GM12878 (cell line): ENCODE measurements at regions not wholly inside any gene's neighbourhood (a gene's known extent, or its start where the extent isn't known, plus 50 kb on each side); places are given as distances from the start of the nearest gene placed in this dataset.
A peak's percentile ranks its signal among the peaks of the same experiment; 100 is the strongest.

Experiments used
- ATF7 ChIP-seq: fragments of 450-650 bp; IDR thresholded peaks from 2 replicates; pipeline ENCODE4 v1.6.1; 2016; ENCODE audit warnings: low read depth, mild to moderate bottlenecking
- BCLAF1 ChIP-seq: fragments of 450-650 bp; IDR thresholded peaks from 2 replicates; pipeline ENCODE4 v1.6.1; 2017; ENCODE audit warnings: antibody characterized with exemption, mild to moderate bottlenecking, moderate library complexity
- BHLHE40 ChIP-seq, 2 experiments: fragments of 450-650 bp in 1 of 2; IDR thresholded peaks; 2 replicates each; pipeline ENCODE4 v1.6.1; 2011 to 2017; ENCODE audit warnings: low read depth in 2 of 2, borderline replicate concordance in 1 of 2, improper control_type of control experiment in 1 of 2, low read length in 1 of 2, mild to moderate bottlenecking in 1 of 2
- CBX3 ChIP-seq: fragments of 200-600 bp; sonication (generic); IDR thresholded peaks from 2 replicates; pipeline ENCODE4 v1.6.1; 2016; ENCODE audit warnings: low read depth, borderline replicate concordance
- EED ChIP-seq: sonication (generic); IDR thresholded peaks from 2 replicates; pipeline ENCODE4 v1.6.1; 2016; ENCODE audit warnings: antibody characterized with exemption, low read depth
- HDAC2 ChIP-seq: fragments of 200-600 bp; sonication (generic); IDR thresholded peaks from 2 replicates; pipeline ENCODE4 v1.6.1; 2017
- JUND ChIP-seq: IDR thresholded peaks from 2 replicates; pipeline ENCODE4 v1.6.1; 2012; ENCODE audit warnings: low read depth, mild to moderate bottlenecking, low read length, improper control_type of control experiment, moderate library complexity
- KDM1A ChIP-seq: fragments of 200-600 bp; sonication (generic); IDR thresholded peaks from 2 replicates; pipeline ENCODE4 v1.6.1; 2016; ENCODE audit warnings: borderline replicate concordance
- MYC ChIP-seq: IDR thresholded peaks from 2 replicates; pipeline ENCODE4 v1.6.1; 2011; ENCODE audit warnings: mild to moderate bottlenecking, low read length, moderate library complexity, inconsistent platforms; ENCODE audit not compliant: insufficient read depth, insufficient replicate concordance, insufficient read length, severe bottlenecking
- NBN ChIP-seq: fragments of 450-650 bp; IDR thresholded peaks from 2 replicates; pipeline ENCODE4 v1.6.1; 2016
- NFIC ChIP-seq: IDR thresholded peaks from 2 replicates; pipeline ENCODE4 v1.6.1; 2012; ENCODE audit warnings: low read depth, mild to moderate bottlenecking, inconsistent platforms, low read length, moderate library complexity
- NRF1 ChIP-seq: conservative IDR thresholded peaks from 2 replicates; pipeline ENCODE4 v1.6.1; 2011; ENCODE audit warnings: mild to moderate bottlenecking, low read depth, low read length, improper control_type of control experiment
- RFX5 ChIP-seq: IDR thresholded peaks from 2 replicates; pipeline ENCODE4 v1.6.1; 2011; ENCODE audit warnings: low read depth, low read length, improper control_type of control experiment
- SMC3 ChIP-seq: IDR thresholded peaks from 2 replicates; pipeline ENCODE4 v1.6.1; 2011; ENCODE audit warnings: low read length, improper control_type of control experiment, borderline replicate concordance
- SREBF2 ChIP-seq: IDR thresholded peaks from 2 replicates; pipeline ENCODE4 v1.6.1; 2012; ENCODE audit warnings: mild to moderate bottlenecking, low read length
- ZNF687 ChIP-seq: fragments of 450-650 bp; IDR thresholded peaks from 2 replicates; pipeline ENCODE4 v1.6.1; 2017; ENCODE audit warnings: mild to moderate bottlenecking, moderate library complexity
- TF ChIP-seq, protein P1 (sequence below): fragments of 450-650 bp; IDR thresholded peaks from 2 replicates; pipeline ENCODE4 v1.6.1; 2016; ENCODE audit warnings: mild to moderate bottlenecking
- TF ChIP-seq, protein P2 (sequence below): IDR thresholded peaks from 2 replicates; pipeline ENCODE4 v1.6.1; 2011; ENCODE audit warnings: borderline replicate concordance, low read depth, mild to moderate bottlenecking, moderate library complexity, low read length; ENCODE audit not compliant: insufficient read depth, poor library complexity, severe bottlenecking

GRCh38 chr2:8514796-8515758 is 166.8 kb upstream of the ID2 start (continued):
- TF ChIP-seq RFX5 (peak; percentile 50; the same call in 1 of the 2 replicates), HDAC2 (no peak), EED (peak; percentile 94), NFIC (peak; percentile 99), CBX3 (no peak), SREBF2 (no peak), KDM1A (no peak), ATF7 (peak; percentile 87), BCLAF1 (no peak), SMC3 (peak; percentile 35; the same call in 1 of the 2 replicates), ZNF687 (peak; percentile 91), BHLHE40 (IDR thresholded peaks at IDR 0.05; ENCODE audit: borderline replicate concordance in 1 of 2, low read depth in 2 of 2, low read length in 1 of 2) (peak; percentile 85 to 88), JUND (peak; percentile 88; the same call in 1 of the 2 replicates), MYC (no peak), NBN (peak; percentile 76; the same call in 1 of the 2 replicates), NRF1 (no peak)
- TF ChIP-seq, protein P1, sequence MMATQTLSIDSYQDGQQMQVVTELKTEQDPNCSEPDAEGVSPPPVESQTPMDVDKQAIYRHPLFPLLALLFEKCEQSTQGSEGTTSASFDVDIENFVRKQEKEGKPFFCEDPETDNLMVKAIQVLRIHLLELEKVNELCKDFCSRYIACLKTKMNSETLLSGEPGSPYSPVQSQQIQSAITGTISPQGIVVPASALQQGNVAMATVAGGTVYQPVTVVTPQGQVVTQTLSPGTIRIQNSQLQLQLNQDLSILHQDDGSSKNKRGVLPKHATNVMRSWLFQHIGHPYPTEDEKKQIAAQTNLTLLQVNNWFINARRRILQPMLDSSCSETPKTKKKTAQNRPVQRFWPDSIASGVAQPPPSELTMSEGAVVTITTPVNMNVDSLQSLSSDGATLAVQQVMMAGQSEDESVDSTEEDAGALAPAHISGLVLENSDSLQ, result peak; percentile 69
- TF ChIP-seq, protein P2, sequence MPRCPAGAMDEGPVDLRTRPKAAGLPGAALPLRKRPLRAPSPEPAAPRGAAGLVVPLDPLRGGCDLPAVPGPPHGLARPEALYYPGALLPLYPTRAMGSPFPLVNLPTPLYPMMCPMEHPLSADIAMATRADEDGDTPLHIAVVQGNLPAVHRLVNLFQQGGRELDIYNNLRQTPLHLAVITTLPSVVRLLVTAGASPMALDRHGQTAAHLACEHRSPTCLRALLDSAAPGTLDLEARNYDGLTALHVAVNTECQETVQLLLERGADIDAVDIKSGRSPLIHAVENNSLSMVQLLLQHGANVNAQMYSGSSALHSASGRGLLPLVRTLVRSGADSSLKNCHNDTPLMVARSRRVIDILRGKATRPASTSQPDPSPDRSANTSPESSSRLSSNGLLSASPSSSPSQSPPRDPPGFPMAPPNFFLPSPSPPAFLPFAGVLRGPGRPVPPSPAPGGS, result peak; percentile 92
